ENCODE measurements at regions not wholly inside any gene's neighbourhood (a gene's known extent, or its start where the extent isn't known, plus 50 kb on each side); places are given as distances from the start of the nearest gene placed in this dataset.

- Histone ChIP-seq H3K9ac (ENCODE audit: low read depth, low read length) (no peak overlapping the region), H3K27me3 (ENCODE audit: control insufficient read depth, insufficient read depth, low read length) (no peaks in the 10 kb centered on the region), H3K9me3 (ENCODE audit: control insufficient read depth, insufficient read depth, low read length) (peaks cover 3% of the 10 kb centered on the region), H3K36me3 (ENCODE audit: control insufficient read depth, insufficient read depth, low read length) (no peaks in the 10 kb centered on the region), H3K4me3 (ENCODE audit: low read depth, low read length) (no peak overlapping the region), H3K4me1 (ENCODE audit: control insufficient read depth, insufficient read depth, low read length) (no peaks in the 10 kb centered on the region)
Measured at GRCh38 chr3:120544361-120544760, 51.8 kb upstream of the NDUFB4 start.

GRCh38 chr3:120536642-120537041 lies 59.5 kb upstream of the NDUFB4 start:
- no peaks in the 10 kb centered on the region for H3K27me3 ChIP-seq (ENCODE audit: control insufficient read depth, insufficient read depth, low read length)
- H3K36me3 ChIP-seq (ENCODE audit: control insufficient read depth, insufficient read depth, low read length) = no peaks in the 10 kb centered on the region
- H3K4me3 ChIP-seq (ENCODE audit: low read depth, low read length) = no peak overlapping the region
- H3K4me1 ChIP-seq (ENCODE audit: control insufficient read depth, insufficient read depth, low read length) = no peaks in the 10 kb centered on the region
- no peak overlapping the region for H3K9ac ChIP-seq (ENCODE audit: low read depth, low read length)
- H3K9me3 ChIP-seq (ENCODE audit: control insufficient read depth, insufficient read depth, low read length) = no peaks in the 10 kb centered on the region

GRCh38 chr3:120532969-120533368 lies 63.2 kb upstream of the NDUFB4 start:
- H3K9me3 ChIP-seq (ENCODE audit: control insufficient read depth, insufficient read depth, low read length) = no peaks in the 10 kb centered on the region

GRCh38 chr3:120528163-120528562 lies 68.0 kb upstream of the NDUFB4 start:
- no peaks in the 10 kb centered on the region for H3K27me3 ChIP-seq (ENCODE audit: control insufficient read depth, insufficient read depth, low read length)
- H3K36me3 ChIP-seq (ENCODE audit: control insufficient read depth, insufficient read depth, low read length) = no peaks in the 10 kb centered on the region
- H3K9me3 ChIP-seq (ENCODE audit: control insufficient read depth, insufficient read depth, low read length) = no peaks in the 10 kb centered on the region
- no peak overlapping the region for H3K9ac ChIP-seq (ENCODE audit: low read depth, low read length)
- H3K4me1 ChIP-seq (ENCODE audit: control insufficient read depth, insufficient read depth, low read length) = no peaks in the 10 kb centered on the region
- no peak overlapping the region for H3K4me3 ChIP-seq (ENCODE audit: low read depth, low read length)

More at GRCh38 chr3:120532969-120533368, 63.2 kb upstream of the NDUFB4 start:
- no peaks in the 10 kb centered on the region for H3K36me3 ChIP-seq (ENCODE audit: control insufficient read depth, insufficient read depth, low read length)
- H3K9ac ChIP-seq (ENCODE audit: low read depth, low read length) = no peak overlapping the region
- no peaks in the 10 kb centered on the region for H3K4me1 ChIP-seq (ENCODE audit: control insufficient read depth, insufficient read depth, low read length)
- no peak overlapping the region for H3K4me3 ChIP-seq (ENCODE audit: low read depth, low read length)
- H3K27me3 ChIP-seq (ENCODE audit: control insufficient read depth, insufficient read depth, low read length) = no peaks in the 10 kb centered on the region

- H3K36me3 ChIP-seq (ENCODE audit: control insufficient read depth, insufficient read depth, low read length) = no peaks in the 10 kb centered on the region
- H3K4me1 ChIP-seq (ENCODE audit: control insufficient read depth, insufficient read depth, low read length) = no peaks in the 10 kb centered on the region
- H3K27me3 ChIP-seq (ENCODE audit: control insufficient read depth, insufficient read depth, low read length) = no peaks in the 10 kb centered on the region
- H3K9ac ChIP-seq (ENCODE audit: low read depth, low read length) = no peak overlapping the region
- H3K9me3 ChIP-seq (ENCODE audit: control insufficient read depth, insufficient read depth, low read length) = no peaks in the 10 kb centered on the region
- no peak overlapping the region for H3K4me3 ChIP-seq (ENCODE audit: low read depth, low read length)
Measured at GRCh38 chr3:120526011-120526870, 69.9 kb upstream of the NDUFB4 start.

- H3K9me3 ChIP-seq (ENCODE audit: control insufficient read depth, insufficient read depth, low read length) = no peaks in the 10 kb centered on the region
- no peak overlapping the region for H3K4me3 ChIP-seq (ENCODE audit: low read depth, low read length)
- H3K27me3 ChIP-seq (ENCODE audit: control insufficient read depth, insufficient read depth, low read length) = no peaks in the 10 kb centered on the region
- no peak overlapping the region for H3K9ac ChIP-seq (ENCODE audit: low read depth, low read length)
- no peaks in the 10 kb centered on the region for H3K4me1 ChIP-seq (ENCODE audit: control insufficient read depth, insufficient read depth, low read length)
- no peaks in the 10 kb centered on the region for H3K36me3 ChIP-seq (ENCODE audit: control insufficient read depth, insufficient read depth, low read length)
Measured at GRCh38 chr3:120524171-120524923, 71.8 kb upstream of the NDUFB4 start.

GRCh38 chr3:120516136-120516535 lies 65.3 kb upstream of the FSTL1 start:
- no peak overlapping the region for H3K9ac ChIP-seq (ENCODE audit: low read depth, low read length)
- no peaks in the 10 kb centered on the region for H3K4me1 ChIP-seq (ENCODE audit: control insufficient read depth, insufficient read depth, low read length)
- no peaks in the 10 kb centered on the region for H3K36me3 ChIP-seq (ENCODE audit: control insufficient read depth, insufficient read depth, low read length)
- no peaks in the 10 kb centered on the region for H3K9me3 ChIP-seq (ENCODE audit: control insufficient read depth, insufficient read depth, low read length)
- no peak overlapping the region for H3K4me3 ChIP-seq (ENCODE audit: low read depth, low read length)
- H3K27me3 ChIP-seq (ENCODE audit: control insufficient read depth, insufficient read depth, low read length) = no peaks in the 10 kb centered on the region

- no peak overlapping the region for H3K4me3 ChIP-seq (ENCODE audit: low read depth, low read length)
- H3K9me3 ChIP-seq (ENCODE audit: control insufficient read depth, insufficient read depth, low read length) = peaks cover 5% of the 10 kb centered on the region
- no peak overlapping the region for H3K9ac ChIP-seq (ENCODE audit: low read depth, low read length)
- H3K4me1 ChIP-seq (ENCODE audit: control insufficient read depth, insufficient read depth, low read length) = no peaks in the 10 kb centered on the region
- H3K27me3 ChIP-seq (ENCODE audit: control insufficient read depth, insufficient read depth, low read length) = no peaks in the 10 kb centered on the region
- H3K36me3 ChIP-seq (ENCODE audit: control insufficient read depth, insufficient read depth, low read length) = no peaks in the 10 kb centered on the region
Measured at GRCh38 chr3:120512655-120513054, 61.9 kb upstream of the FSTL1 start.

GRCh38 chr3:120506828-120507774 lies 56.3 kb upstream of the FSTL1 start:
- H3K27me3 ChIP-seq (ENCODE audit: control insufficient read depth, insufficient read depth, low read length) = no peaks in the 10 kb centered on the region
- peaks cover 5% of the 10 kb centered on the region for H3K9me3 ChIP-seq (ENCODE audit: control insufficient read depth, insufficient read depth, low read length)
- H3K4me3 ChIP-seq (ENCODE audit: low read depth, low read length) = no peak overlapping the region
- no peaks in the 10 kb centered on the region for H3K36me3 ChIP-seq (ENCODE audit: control insufficient read depth, insufficient read depth, low read length)
- no peak overlapping the region for H3K9ac ChIP-seq (ENCODE audit: low read depth, low read length)
- peaks cover 18% of the 10 kb centered on the region for H3K4me1 ChIP-seq (ENCODE audit: control insufficient read depth, insufficient read depth, low read length)

GRCh38 chr3:120506076-120506827 lies 55.5 kb upstream of the FSTL1 start:
- Histone ChIP-seq H3K4me1 (ENCODE audit: control insufficient read depth, insufficient read depth, low read length) (peaks cover 18% of the 10 kb centered on the region), H3K36me3 (ENCODE audit: control insufficient read depth, insufficient read depth, low read length) (no peaks in the 10 kb centered on the region), H3K9ac (ENCODE audit: low read depth, low read length) (no peak overlapping the region), H3K27me3 (ENCODE audit: control insufficient read depth, insufficient read depth, low read length) (no peaks in the 10 kb centered on the region), H3K4me3 (ENCODE audit: low read depth, low read length) (no peak overlapping the region), H3K9me3 (ENCODE audit: control insufficient read depth, insufficient read depth, low read length) (peaks cover 5% of the 10 kb centered on the region)

All from iPS-15b (cell line).